GM12878 (cell line): ENCODE measurements at regions not wholly inside any gene's neighbourhood (a gene's known extent, or its start where the extent isn't known, plus 50 kb on each side); places are given as distances from the start of the nearest gene placed in this dataset.

ENCODE experiments used
- ATAC-seq: fragments of 200-7000 bp; cut with Tn5 transposase; 3 replicates; pipeline ENCODE4 v1.9.1; 2020; ENCODE audit warnings: mild to moderate bottlenecking, moderate library complexity
- BruUV-seq: library from RNA; stranded (reverse); fragments of 400-500 nt; replicated peaks from 2 replicates; lab custom pipeline; 2021; lab: Mats Ljungman, UMichigan
- CTCF ChIA-PET: fragments of 300-600 bp; sonication (Branson Sonifier 250); formaldehyde crosslinking; extraction: SDS; loops from one replicate; lab custom pipeline; 2021; ENCODE audit warnings: inconsistent platforms; lab: Yijun Ruan, JAX
- POLR2A ChIA-PET: fragments of 350-600 bp; formaldehyde crosslinking; extraction: SDS; loops from one replicate; lab custom pipeline; 2021; ENCODE audit warnings: inconsistent platforms; lab: Charles Lee
- RAD21 ChIA-PET: fragments of 300-600 bp; sonication (Branson Sonifier 250); formaldehyde crosslinking; loops from one replicate; lab custom pipeline; 2023; ENCODE audit warnings: antibody characterized with exemption; ENCODE audit not compliant: unreplicated experiment; lab: Charles Lee
- SMC1A ChIA-PET: fragments of 300-600 bp; sonication (Branson Sonifier 250); formaldehyde crosslinking; loops from one replicate; lab custom pipeline; 2023; ENCODE audit not compliant: unreplicated experiment, uncharacterized antibody; lab: Charles Lee
- DNase-seq: peaks from one replicate; pipeline ENCODE4 v3.0.0-alpha.2; 2011; ENCODE audit warnings: low read depth, low spot score
- FAIRE-seq: peaks from 3 replicates; lab custom pipeline; 2011; peaks lifted over from hg19 to GRCh38; lab: Jason Lieb, UNC
- H2AFZ ChIP-seq: 2 replicates; pipeline ENCODE4 v1.6.0; 2011; ENCODE audit warnings: low read depth, low read length, control low read depth; ENCODE audit not compliant: control insufficient read depth
- H3K27ac ChIP-seq: 2 replicates; pipeline ENCODE4 v1.5.1; 2011; ENCODE audit warnings: control low read depth; ENCODE audit not compliant: control insufficient read depth, insufficient read depth
- H3K27me3 ChIP-seq, 2 experiments: replicated peaks in 1 of 2; 2 replicates each; pipeline versions ENCODE4 v1.6.0 to v1.6.1; 2011; ENCODE audit warnings: low read length in 1 of 2; ENCODE audit not compliant: control insufficient read depth in 2 of 2, insufficient read depth in 2 of 2
- H3K36me3 ChIP-seq, 2 experiments: 2 replicates each; pipeline ENCODE4 v1.5.1; 2011; ENCODE audit warnings: low read length in 1 of 2; ENCODE audit not compliant: control insufficient read depth in 2 of 2, insufficient read depth in 2 of 2
- H3K4me1 ChIP-seq: 2 replicates; pipeline ENCODE4 v1.6.1; 2011; ENCODE audit warnings: mild to moderate bottlenecking, low read length, moderate library complexity, mixed read lengths; ENCODE audit not compliant: control insufficient read depth, insufficient read depth
- H3K4me2 ChIP-seq: 2 replicates; pipeline ENCODE4 v1.6.0; 2011; ENCODE audit warnings: control low read depth; ENCODE audit not compliant: control insufficient read depth, insufficient read depth
- H3K4me3 ChIP-seq: fragments of 200-600 bp; sonication (generic); 2 replicates; pipeline ENCODE4 v1.5.1; 2016
- H3K79me2 ChIP-seq: 2 replicates; pipeline ENCODE4 v1.6.0; 2011; ENCODE audit warnings: low read length; ENCODE audit not compliant: control insufficient read depth, insufficient read depth
- H3K9ac ChIP-seq: 2 replicates; pipeline ENCODE4 v1.8.0; 2011; ENCODE audit warnings: low read length, control low read depth, mixed read lengths; ENCODE audit not compliant: control insufficient read depth, insufficient read depth
- H3K9me3 ChIP-seq: replicated peaks from 3 replicates; pipeline ENCODE4 v1.5.1; 2011; ENCODE audit warnings: mild to moderate bottlenecking, low read length; ENCODE audit not compliant: control insufficient read depth, insufficient read depth
- H4K20me1 ChIP-seq: 2 replicates; pipeline ENCODE4 v1.6.0; 2011; ENCODE audit not compliant: control insufficient read depth, insufficient read depth
- EZH2 ChIP-seq: IDR thresholded peaks from 2 replicates; pipeline ENCODE4 v1.6.1; 2012; ENCODE audit warnings: low read depth, mild to moderate bottlenecking, control low read depth, inconsistent platforms, low read length, borderline replicate concordance; ENCODE audit not compliant: control insufficient read depth
- JUND ChIP-seq: IDR thresholded peaks from 2 replicates; pipeline ENCODE4 v1.6.1; 2012; ENCODE audit warnings: low read depth, mild to moderate bottlenecking, low read length, improper control_type of control experiment, moderate library complexity
- KDM1A ChIP-seq: fragments of 200-600 bp; sonication (generic); IDR thresholded peaks from 2 replicates; pipeline ENCODE4 v1.6.1; 2016; ENCODE audit warnings: borderline replicate concordance
- WGBS: methylation state at CpG from one replicate; pipeline ENCODE4 v1.1.6; 2016; ENCODE audit warnings: low lambda C conversion rate; ENCODE audit not compliant: insufficient replicate concordance, insufficient coverage; ENCODE audit errors: missing lambda C conversion rate; 5-methylcytosine and 5-hydroxymethylcytosine counted together
- in situ Hi-C: fragments of 300-500 bp; cut with MboI; formaldehyde crosslinking; loops from 9 replicates; pipeline ENCODE4 v1.14.3; 2018; ENCODE audit warnings: mixed read lengths
- intact Hi-C: fragments of 100-400 bp; cut with micrococcal nuclease; formaldehyde crosslinking; loops from one replicate; pipeline ENCODE4 v1.14.2; 2022; ENCODE audit not compliant: unreplicated experiment
- TF ChIP-seq, protein P1 (sequence below): fragments of 450-650 bp; IDR thresholded peaks from 2 replicates; pipeline ENCODE4 v1.6.1; 2017; ENCODE audit warnings: mild to moderate bottlenecking, low read depth, inconsistent platforms; ENCODE audit not compliant: poor library complexity, severe bottlenecking

GRCh38 chr13:78138756-78139155 is 220.1 kb upstream of the EDNRB start:
- no TSS peak for BruUV-seq
- no peak overlapping the region for H3K9ac ChIP-seq
- FAIRE-seq, result no peak
- no peak overlapping the region for H3K4me3 ChIP-seq
- ChIA-PET SMC1A (interaction anchor here (0.7 to 4.7 kb wide), 20 partner anchors 9 to 919 kb away, joined by 3 to 54 read pairs (median 6); no protein-coding TSS in a partner anchor), POLR2A (interaction anchor here (0.5 kb wide), 1 partner anchor 9 kb away, joined by 3 read pairs; no protein-coding TSS in a partner anchor), CTCF (interaction anchor here (0.7 to 5.4 kb wide), 33 partner anchors 8 to 1285 kb away, joined by 3 to 73 read pairs (median 5); no protein-coding TSS in a partner anchor), RAD21 (interaction anchor here (1.1 to 3.6 kb wide), 20 partner anchors 8 to 918 kb away, joined by 3 to 50 read pairs (median 5); no protein-coding TSS in a partner anchor)
- TF ChIP-seq JUND (no peak), KDM1A (no peak), EZH2 (no peak)
- TF ChIP-seq, protein P1, sequence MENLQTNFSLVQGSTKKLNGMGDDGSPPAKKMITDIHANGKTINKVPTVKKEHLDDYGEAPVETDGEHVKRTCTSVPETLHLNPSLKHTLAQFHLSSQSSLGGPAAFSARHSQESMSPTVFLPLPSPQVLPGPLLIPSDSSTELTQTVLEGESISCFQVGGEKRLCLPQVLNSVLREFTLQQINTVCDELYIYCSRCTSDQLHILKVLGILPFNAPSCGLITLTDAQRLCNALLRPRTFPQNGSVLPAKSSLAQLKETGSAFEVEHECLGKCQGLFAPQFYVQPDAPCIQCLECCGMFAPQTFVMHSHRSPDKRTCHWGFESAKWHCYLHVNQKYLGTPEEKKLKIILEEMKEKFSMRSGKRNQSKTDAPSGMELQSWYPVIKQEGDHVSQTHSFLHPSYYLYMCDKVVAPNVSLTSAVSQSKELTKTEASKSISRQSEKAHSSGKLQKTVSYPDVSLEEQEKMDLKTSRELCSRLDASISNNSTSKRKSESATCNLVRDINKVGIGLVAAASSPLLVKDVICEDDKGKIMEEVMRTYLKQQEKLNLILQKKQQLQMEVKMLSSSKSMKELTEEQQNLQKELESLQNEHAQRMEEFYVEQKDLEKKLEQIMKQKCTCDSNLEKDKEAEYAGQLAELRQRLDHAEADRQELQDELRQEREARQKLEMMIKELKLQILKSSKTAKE, result no peak
- no peak overlapping the region for H2AFZ ChIP-seq
- H3K4me1 ChIP-seq, result no peaks in the 10 kb centered on the region
- no peaks in the 10 kb centered on the region for H3K9me3 ChIP-seq
- peaks cover 0 to 2% of the 10 kb centered on the region in 2 experiments; a peak in 1 of 4 replicates for H3K27me3 ChIP-seq
- in situ Hi-C loops, result no loop called here
- ATAC-seq, result no peak
- H3K27ac ChIP-seq, result no peak overlapping the region
- no peaks in the 10 kb centered on the region for H4K20me1 ChIP-seq
- WGBS, result 66% methylated on average over 2 of the region's 2 CpGs
- no peak for DNase-seq
- intact Hi-C loops, result loop anchor here (5.0 to 10.0 kb wide), 6 partner anchors 256 to 1186 kb away; no protein-coding TSS in a partner anchor
- no peak overlapping the region for H3K4me2 ChIP-seq
- no peaks in the 10 kb centered on the region for H3K36me3 ChIP-seq
- no peaks in the 10 kb centered on the region for H3K79me2 ChIP-seq
